ENCODE measurements at regions not wholly inside any gene's neighbourhood (a gene's known extent, or its start where the extent isn't known, plus 50 kb on each side); places are given as distances from the start of the nearest gene placed in this dataset. TPM values are rescaled to one million over a fixed set of nuclear protein-coding genes. Genes with fewer than 3 reads are reported as not detected.

GRCh38 chr1:10962483-10962882 lies 50.0 kb upstream of the TARDBP start:
- no peaks in the 10 kb centered on the region for H4K20me1 ChIP-seq (ENCODE audit: insufficient read depth, low read length)
- peaks cover 52% of the 10 kb centered on the region for H3K4me1 Mint-ChIP-seq
- WGBS (ENCODE audit: insufficient coverage) = 100% methylated on average over 2 of the region's 4 CpGs
- DNase-seq = no peak
- peaks cover 45 to 48% of the 10 kb centered on the region in 2 donors for H3K4me1 ChIP-seq (ENCODE audit: control insufficient read depth in 1 of 2, insufficient read depth in 2 of 2, low read length in 2 of 2)
- H3K9me3 Mint-ChIP-seq = peaks cover 0 to 2% (median 0%) of the 10 kb centered on the region in 7 donors
- intact Hi-C loops (cut with micrococcal nuclease) = no loop called here
- no peak for TF ChIP-seq CTCF (IDR thresholded peaks at IDR 0.05)
- H2AFZ ChIP-seq (ENCODE audit: insufficient read depth, low read depth, low read length, poor library complexity, severe bottlenecking) = no peak overlapping the region
- H3K4me3 ChIP-seq (replicated peaks in 1 of 3; ENCODE audit: low read depth in 2 of 3, low read length in 3 of 3) = no peak overlapping the region
- no peak overlapping the region for H3K27ac Mint-ChIP-seq
- no peak overlapping the region for H3K9ac ChIP-seq (ENCODE audit: insufficient read depth, low read length, poor library complexity, severe bottlenecking)
- no peak overlapping the region for H3K27ac ChIP-seq (ENCODE audit: low read depth in 1 of 2, low read length in 2 of 2)
- H3K4me2 ChIP-seq (replicated peaks; ENCODE audit: extremely low read depth, low read length, poor library complexity, severe bottlenecking) = no peak overlapping the region
- H3K27me3 ChIP-seq (ENCODE audit: control insufficient read depth in 2 of 2, insufficient read depth in 2 of 2, low read length in 2 of 2) = no peaks in the 10 kb centered on the region
- no peaks in the 10 kb centered on the region for H3K79me2 ChIP-seq (ENCODE audit: insufficient read depth, low read length)
- H3K36me3 ChIP-seq (replicated peaks in 1 of 2; ENCODE audit: control insufficient read depth in 1 of 2, insufficient read depth in 2 of 2, low read length in 2 of 2) = no peaks in the 10 kb centered on the region
- H3K9me3 ChIP-seq (replicated peaks in 1 of 2; ENCODE audit: control insufficient read depth in 1 of 2, insufficient read depth in 1 of 2, low read length in 2 of 2) = no peaks in the 10 kb centered on the region
- no peaks in the 10 kb centered on the region for H3K36me3 Mint-ChIP-seq
- H3K27me3 Mint-ChIP-seq (ENCODE audit: low read depth in 3 of 3) = peaks cover 2 to 6% (median 5%) of the 10 kb centered on the region in 3 donors
- no peak overlapping the region for H3K4me3 Mint-ChIP-seq

Small RNAs in the stretch of these regions (small RNA-seq; reads per million reads assigned to genes)
- not detected for gene HSPE1P24 (ENCODE audit: insufficient read length, low read depth)

All from CD14-positive monocyte (primary cell).